HEK293 (cell line): ENCODE measurements at regions not wholly inside any gene's neighbourhood (a gene's known extent, or its start where the extent isn't known, plus 50 kb on each side); places are given as distances from the start of the nearest gene placed in this dataset.
A peak's percentile ranks its signal among the peaks of the same experiment; 100 is the strongest.

Experiments used
- CTCF ChIA-PET: fragments of 350-600 bp; formaldehyde crosslinking; extraction: SDS; loops from one replicate; lab custom pipeline; 2021; ENCODE audit warnings: antibody characterized with exemption; lab: Yijun Ruan, JAX
- POLR2A ChIA-PET: fragments of 300-600 bp; formaldehyde crosslinking; extraction: SDS; loops from one replicate; lab custom pipeline; 2020; ENCODE audit warnings: antibody characterized with exemption, inconsistent platforms; lab: Yijun Ruan, JAX
- H3K27ac ChIP-seq: fragments of 200-500 bp; sonication (Bioruptor generic); 2 replicates; pipeline ENCODE4 v1.5.1; 2014; ENCODE audit warnings: low read depth, low read length, control low read depth, inconsistent platforms; ENCODE audit errors: extremely low read depth
- H3K36me3 ChIP-seq, 2 experiments: fragments of 200-500 bp in 1 of 2; sonication (Bioruptor generic) in 1 of 2; 1 replicate in 1 of 2; 2 replicates in 1 of 2; pipeline ENCODE4 v1.5.1; 2014 to 2017; ENCODE audit warnings: inconsistent platforms in 2 of 2, low read length in 2 of 2; ENCODE audit not compliant: control insufficient read depth in 2 of 2, insufficient read depth in 1 of 2
- H3K4me1 ChIP-seq: fragments of 200-500 bp; sonication (Bioruptor generic); 2 replicates; pipeline ENCODE4 v1.5.1; 2014; ENCODE audit warnings: mild to moderate bottlenecking, low read length, inconsistent platforms; ENCODE audit not compliant: control insufficient read depth, insufficient read depth
- H3K4me3 ChIP-seq: 2 replicates; pipeline ENCODE4 v1.5.1; 2011; ENCODE audit warnings: low read depth, mild to moderate bottlenecking, control low read depth, low read length, moderate library complexity
- H3K9me3 ChIP-seq: fragments of 200-500 bp; sonication (Bioruptor generic); 2 replicates; pipeline ENCODE4 v1.5.1; 2014; ENCODE audit warnings: low read depth, low read length, inconsistent platforms; ENCODE audit not compliant: control insufficient read depth, insufficient read depth
- MEIS1 ChIP-seq: sonication (generic); formaldehyde crosslinking; IDR thresholded peaks from 2 replicates; pipeline ENCODE4 v1.8.1; 2022; ENCODE audit warnings: missing genetic modification reagents, mild to moderate bottlenecking, borderline replicate concordance
- SALL2 ChIP-seq: fragments of 450-650 bp; formaldehyde crosslinking; IDR thresholded peaks from 2 replicates; pipeline ENCODE4 v1.5.0; 2017; ENCODE audit warnings: missing biosample characterization, mild to moderate bottlenecking, missing genetic modification characterization, borderline replicate concordance
- SP3 ChIP-seq: fragments of 450-650 bp; formaldehyde crosslinking; IDR thresholded peaks from 2 replicates; pipeline ENCODE4 v1.5.1; 2016; ENCODE audit warnings: missing biosample characterization, missing genetic modification characterization
- ZNF112 ChIP-seq: fragments of 450-650 bp; formaldehyde crosslinking; IDR thresholded peaks from 2 replicates; pipeline ENCODE4 v1.5.0; 2017; ENCODE audit warnings: missing biosample characterization, missing genetic modification characterization
- ZNF146 ChIP-seq: fragments of 450-650 bp; formaldehyde crosslinking; IDR thresholded peaks from 2 replicates; pipeline ENCODE4 v1.5.1; 2016; ENCODE audit warnings: missing biosample characterization, missing genetic modification characterization
- ZNF24 ChIP-seq: fragments of 450-650 bp; formaldehyde crosslinking; IDR thresholded peaks from 2 replicates; pipeline ENCODE4 v1.5.1; 2016; ENCODE audit warnings: missing biosample characterization, missing genetic modification characterization
- ZNF362 ChIP-seq: fragments of 450-650 bp; formaldehyde crosslinking; IDR thresholded peaks from 2 replicates; pipeline ENCODE4 v1.5.1; 2016; ENCODE audit warnings: missing biosample characterization, missing genetic modification characterization
- ZNF366 ChIP-seq: fragments of 450-650 bp; formaldehyde crosslinking; conservative IDR thresholded peaks from 2 replicates; pipeline ENCODE4 v1.5.1; 2016; ENCODE audit warnings: missing biosample characterization, missing genetic modification characterization
- ZNF473 ChIP-seq: fragments of 450-650 bp; formaldehyde crosslinking; IDR thresholded peaks from 2 replicates; pipeline ENCODE4 v1.5.1; 2017; ENCODE audit warnings: missing biosample characterization, missing genetic modification characterization
- ZNF555 ChIP-seq: fragments of 450-650 bp; formaldehyde crosslinking; conservative IDR thresholded peaks from 2 replicates; pipeline ENCODE4 v1.5.1; 2017; ENCODE audit warnings: missing biosample characterization, mild to moderate bottlenecking, missing genetic modification characterization, inconsistent platforms
- ZNF596 ChIP-seq: fragments of 450-650 bp; IDR thresholded peaks from 2 replicates; pipeline ENCODE4 v1.5.0; 2018; ENCODE audit warnings: missing biosample characterization, mild to moderate bottlenecking, missing genetic modification characterization, moderate library complexity
- ZNF600 ChIP-seq: fragments of 450-650 bp; formaldehyde crosslinking; IDR thresholded peaks from 2 replicates; pipeline ENCODE4 v1.5.1; 2016; ENCODE audit warnings: missing biosample characterization, missing genetic modification characterization
- ZNF626 ChIP-seq: fragments of 450-650 bp; sonication (Bioruptor Pico); formaldehyde crosslinking; IDR thresholded peaks from 2 replicates; pipeline ENCODE4 v1.5.1; 2018; ENCODE audit warnings: missing biosample characterization, missing genetic modification characterization, inconsistent platforms
- ZNF670 ChIP-seq: fragments of 450-650 bp; formaldehyde crosslinking; IDR thresholded peaks from 2 replicates; pipeline ENCODE4 v1.5.1; 2016; ENCODE audit warnings: missing biosample characterization, missing genetic modification characterization, low read depth
- ZNF768 ChIP-seq: fragments of 450-650 bp; formaldehyde crosslinking; IDR thresholded peaks from 2 replicates; pipeline ENCODE4 v1.5.1; 2018; ENCODE audit warnings: missing biosample characterization, mild to moderate bottlenecking, missing genetic modification characterization
- TF ChIP-seq, protein P1 (sequence below): fragments of 450-650 bp; formaldehyde crosslinking; IDR thresholded peaks from 2 replicates; pipeline ENCODE4 v1.5.1; 2016; ENCODE audit warnings: missing biosample characterization, missing genetic modification characterization
- TF ChIP-seq, protein P2 (sequence below): fragments of 450-650 bp; formaldehyde crosslinking; IDR thresholded peaks from 2 replicates; pipeline ENCODE4 v1.5.1; 2017; ENCODE audit warnings: missing biosample characterization, missing genetic modification characterization
- TF ChIP-seq, protein P3 (sequence below): fragments of 450-650 bp; formaldehyde crosslinking; IDR thresholded peaks from 2 replicates; pipeline ENCODE4 v1.5.1; 2016; ENCODE audit warnings: missing biosample characterization, missing genetic modification characterization

DNA sequence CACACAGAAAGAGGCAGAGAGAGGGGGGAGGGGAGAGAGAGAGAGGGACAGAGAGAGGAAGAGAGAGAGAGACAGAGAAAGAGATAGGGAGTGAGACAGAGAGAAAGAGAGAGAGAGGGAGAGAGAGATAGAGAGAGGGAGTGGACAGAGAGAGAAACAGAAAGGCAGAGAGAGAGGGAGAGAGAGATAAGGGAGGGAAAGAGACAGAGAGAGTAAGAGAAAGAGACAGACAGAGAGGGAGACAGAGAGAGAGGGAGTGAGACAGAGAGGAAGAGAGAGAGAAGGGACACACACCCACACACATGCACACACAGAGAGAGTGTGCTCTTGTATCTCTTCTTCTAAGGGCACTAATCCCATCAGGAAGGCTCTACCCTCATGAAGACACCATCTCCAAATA is 103.2 kb upstream of the ESRRB start:
- Histone ChIP-seq H3K4me3 (no peak overlapping the region), H3K4me1 (no peaks in the 10 kb centered on the region), H3K27ac (no peak overlapping the region), H3K36me3 (no peaks in the 10 kb centered on the region), H3K9me3 (no peaks in the 10 kb centered on the region)
- CTCF ChIA-PET: no interaction called here
- POLR2A ChIA-PET: no interaction called here
- TF ChIP-seq ZNF366 (tag by site-specific recombination) (peak; percentile 63; the same call in 1 of the 2 replicates), ZNF555 (tag by site-specific recombination) (no peak), ZNF596 (tag by site-specific recombination) (peak; percentile 70), ZNF112 (tag by site-specific recombination) (no peak)
- TF ChIP-seq, protein P1, sequence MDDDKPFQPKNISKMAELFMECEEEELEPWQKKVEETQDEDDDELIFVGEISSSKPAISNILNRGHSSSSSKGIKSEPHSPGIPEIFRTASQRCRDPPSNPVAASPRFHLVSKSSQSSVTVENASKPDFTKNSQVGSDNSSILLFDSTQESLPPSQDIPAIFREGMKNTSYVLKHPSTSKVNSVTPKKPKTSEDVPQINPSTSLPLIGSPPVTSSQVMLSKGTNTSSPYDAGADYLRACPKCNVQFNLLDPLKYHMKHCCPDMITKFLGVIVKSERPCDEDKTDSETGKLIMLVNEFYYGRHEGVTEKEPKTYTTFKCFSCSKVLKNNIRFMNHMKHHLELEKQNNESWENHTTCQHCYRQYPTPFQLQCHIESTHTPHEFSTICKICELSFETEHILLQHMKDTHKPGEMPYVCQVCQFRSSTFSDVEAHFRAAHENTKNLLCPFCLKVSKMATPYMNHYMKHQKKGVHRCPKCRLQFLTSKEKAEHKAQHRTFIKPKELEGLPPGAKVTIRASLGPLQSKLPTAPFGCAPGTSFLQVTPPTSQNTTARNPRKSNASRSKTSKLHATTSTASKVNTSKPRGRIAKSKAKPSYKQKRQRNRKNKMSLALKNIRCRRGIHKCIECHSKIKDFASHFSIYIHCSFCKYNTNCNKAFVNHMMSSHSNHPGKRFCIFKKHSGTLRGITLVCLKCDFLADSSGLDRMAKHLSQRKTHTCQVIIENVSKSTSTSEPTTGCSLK (tag by site-specific recombination): no peak

DNA sequence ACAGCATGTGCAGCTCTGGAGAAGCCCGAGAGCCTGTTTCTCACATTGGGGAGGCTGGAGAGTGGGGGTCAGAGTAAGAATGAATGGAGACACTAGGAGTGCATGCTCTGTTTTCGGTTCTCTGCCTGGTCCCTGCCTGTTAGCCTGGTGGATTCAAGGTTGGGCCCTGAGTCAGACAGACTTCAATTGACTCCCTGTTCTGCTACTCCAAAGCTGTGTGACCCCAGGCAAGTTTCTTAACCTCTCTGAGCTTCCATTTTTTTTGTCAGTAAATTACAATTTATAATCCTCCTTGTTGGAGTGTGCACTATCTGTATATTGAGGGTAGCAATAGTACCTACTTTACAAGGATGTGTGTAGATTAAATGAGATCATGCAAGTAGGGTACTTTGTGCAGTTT is 102.6 kb upstream of the ESRRB start:
- ChIA-PET CTCF (no interaction called here), POLR2A (no interaction called here)
- Histone ChIP-seq H3K9me3 (no peaks in the 10 kb centered on the region), H3K27ac (no peak overlapping the region), H3K4me1 (no peaks in the 10 kb centered on the region), H3K36me3 (no peaks in the 10 kb centered on the region), H3K4me3 (no peak overlapping the region)
- no peak for TF ChIP-seq ZNF146 (tag by site-specific recombination)
- no peak for TF ChIP-seq SP3 (tag by site-specific recombination)
- 0 out of 2 replicates have a peak, but pooled peaks have one; percentile 40 for TF ChIP-seq ZNF768 (tag by site-specific recombination)

GRCh38 chr14:76274324-76274723 is 101.6 kb upstream of the ESRRB start:
- ChIA-PET POLR2A (no interaction called here), CTCF (no interaction called here)
- Histone ChIP-seq H3K9me3 (no peaks in the 10 kb centered on the region), H3K36me3 (no peaks in the 10 kb centered on the region), H3K4me3 (no peak overlapping the region), H3K4me1 (no peaks in the 10 kb centered on the region), H3K27ac (no peak overlapping the region)
- TF ChIP-seq ZNF626 (tag by site-specific recombination) (no peak), ZNF670 (tag by site-specific recombination) (no peak), ZNF473 (no peak), ZNF362 (no peak), MEIS1 (CRISPR knock-in tag) (no peak), SALL2 (tag by site-specific recombination) (no peak), ZNF24 (tag by site-specific recombination) (no peak), ZNF600 (tag by site-specific recombination) (no peak), ZNF555 (tag by site-specific recombination) (no peak)
- TF ChIP-seq, protein P2, sequence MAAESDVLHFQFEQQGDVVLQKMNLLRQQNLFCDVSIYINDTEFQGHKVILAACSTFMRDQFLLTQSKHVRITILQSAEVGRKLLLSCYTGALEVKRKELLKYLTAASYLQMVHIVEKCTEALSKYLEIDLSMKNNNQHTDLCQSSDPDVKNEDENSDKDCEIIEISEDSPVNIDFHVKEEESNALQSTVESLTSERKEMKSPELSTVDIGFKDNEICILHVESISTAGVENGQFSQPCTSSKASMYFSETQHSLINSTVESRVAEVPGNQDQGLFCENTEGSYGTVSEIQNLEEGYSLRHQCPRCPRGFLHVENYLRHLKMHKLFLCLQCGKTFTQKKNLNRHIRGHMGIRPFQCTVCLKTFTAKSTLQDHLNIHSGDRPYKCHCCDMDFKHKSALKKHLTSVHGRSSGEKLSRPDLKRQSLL: no peak
- TF ChIP-seq, protein P3, sequence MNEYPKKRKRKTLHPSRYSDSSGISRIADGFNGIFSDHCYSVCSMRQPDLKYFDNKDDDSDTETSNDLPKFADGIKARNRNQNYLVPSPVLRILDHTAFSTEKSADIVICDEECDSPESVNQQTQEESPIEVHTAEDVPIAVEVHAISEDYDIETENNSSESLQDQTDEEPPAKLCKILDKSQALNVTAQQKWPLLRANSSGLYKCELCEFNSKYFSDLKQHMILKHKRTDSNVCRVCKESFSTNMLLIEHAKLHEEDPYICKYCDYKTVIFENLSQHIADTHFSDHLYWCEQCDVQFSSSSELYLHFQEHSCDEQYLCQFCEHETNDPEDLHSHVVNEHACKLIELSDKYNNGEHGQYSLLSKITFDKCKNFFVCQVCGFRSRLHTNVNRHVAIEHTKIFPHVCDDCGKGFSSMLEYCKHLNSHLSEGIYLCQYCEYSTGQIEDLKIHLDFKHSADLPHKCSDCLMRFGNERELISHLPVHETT: no peak
